T-helper 1 cell treated with Interleukin-12 subunit alpha and Interleukin-12 subunit beta and Interleukin-4 antibody, amounts not matched to agents 30 ng/mL and 1 ng/mL, for 36 hours (primary cell): ENCODE measurements at regions not wholly inside any gene's neighbourhood (a gene's known extent, or its start where the extent isn't known, plus 50 kb on each side); places are given as distances from the start of the nearest gene placed in this dataset.
"Not testable (repeated sequence)": the region's sequence is repeated elsewhere in the genome, so short reads cannot be mapped to it uniquely, and the experiment has no call there.

Experiments used
- intact Hi-C: fragments of 100-400 bp; cut with micrococcal nuclease; formaldehyde crosslinking; loops from one replicate; pipeline ENCODE4 v1.15.1; 2024

DNA sequence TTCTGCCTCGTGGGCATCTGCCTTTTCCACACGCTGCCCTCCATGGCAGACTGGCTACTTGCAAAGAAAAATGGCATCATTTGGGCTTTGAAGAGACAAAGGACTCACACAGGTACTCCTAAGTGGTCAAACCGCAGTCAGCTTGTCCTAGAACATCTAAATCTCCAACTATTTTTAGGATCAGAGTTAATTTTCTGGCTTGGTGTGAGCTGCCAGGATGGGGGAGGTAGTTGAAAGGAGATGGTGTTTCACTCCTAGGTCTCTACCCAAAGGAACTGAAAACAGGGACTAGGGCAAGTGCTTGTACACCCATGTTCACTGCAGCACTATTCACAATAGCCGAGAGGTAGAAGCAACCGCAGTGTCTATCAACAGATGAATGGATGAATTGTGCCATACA lies 107.9 kb upstream of the ATL2 start:
- intact Hi-C loops = no loop called here

DNA sequence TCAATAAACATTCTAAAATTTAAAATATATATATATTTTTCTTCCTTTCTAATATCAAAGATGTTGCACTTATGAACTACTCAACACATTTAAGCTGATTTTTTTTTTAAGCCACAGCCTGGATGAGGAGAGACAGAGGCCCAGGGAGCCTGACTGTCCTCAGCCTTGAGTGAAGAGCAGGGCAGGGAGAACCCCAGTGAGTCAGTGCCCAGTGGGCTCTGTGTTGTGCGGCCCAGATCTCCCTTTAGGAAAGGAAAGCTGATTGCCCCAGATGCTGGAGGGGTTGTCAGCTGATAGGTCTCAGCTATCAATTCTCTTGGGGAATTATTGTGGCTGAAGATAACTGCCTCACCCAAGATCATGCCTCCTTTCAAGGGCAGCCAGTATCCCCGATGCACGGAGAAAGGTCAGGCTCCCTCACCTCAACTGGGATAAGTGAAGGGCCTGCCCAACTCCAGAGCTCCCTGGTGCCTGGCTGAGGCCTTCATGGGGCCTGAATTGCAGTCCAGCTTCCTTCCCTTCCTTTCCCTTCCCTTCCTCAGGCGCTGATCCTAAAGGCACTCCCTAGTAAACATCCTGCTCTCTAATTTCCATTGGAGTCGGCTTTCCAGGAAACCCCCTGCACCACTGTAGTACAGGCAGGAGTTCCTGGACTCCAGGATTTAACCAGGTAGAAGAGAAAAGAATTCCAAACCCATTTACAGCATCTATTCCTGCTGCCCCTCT lies 106.9 kb upstream of the ATL2 start:
- intact Hi-C loops = no loop called here

DNA sequence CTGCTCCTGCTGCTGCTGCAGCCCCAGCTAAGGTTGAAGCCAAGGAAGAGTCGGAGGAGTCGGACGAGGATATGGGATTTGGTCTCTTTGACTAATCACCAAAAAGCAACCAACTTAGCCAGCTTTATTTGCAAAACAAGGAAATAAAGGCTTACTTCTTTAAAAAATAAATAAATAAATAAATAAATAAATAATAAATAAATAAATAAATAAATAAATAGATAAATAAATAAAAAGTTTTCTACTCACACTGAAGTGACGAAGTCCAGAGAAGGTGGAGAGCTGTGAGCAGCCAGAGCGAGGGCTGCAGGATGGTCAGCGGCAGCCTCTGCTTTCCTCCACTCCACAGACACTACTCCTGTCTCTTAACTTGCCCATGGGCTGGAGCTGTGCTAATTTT lies 105.6 kb upstream of the ATL2 start:
- intact Hi-C loops = not testable (repeated sequence)

DNA sequence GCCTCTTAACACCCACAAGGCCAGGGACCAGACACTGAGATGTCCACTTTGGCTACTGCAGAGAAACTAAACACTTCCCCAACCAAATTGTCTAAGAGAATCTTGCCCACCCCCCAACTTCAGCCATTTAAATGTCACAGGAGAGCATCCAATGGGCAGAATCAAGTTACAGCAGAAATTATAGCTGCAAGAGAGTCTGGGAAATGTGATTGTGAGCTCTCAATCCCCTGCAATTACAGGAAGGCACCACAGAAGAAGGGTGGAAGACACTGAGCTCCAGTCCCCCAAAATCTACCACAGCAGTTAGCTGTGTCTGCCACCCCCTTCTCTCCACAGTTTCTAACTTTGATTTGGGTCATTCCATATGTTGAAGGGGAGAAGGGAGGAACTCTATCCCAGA lies 103.5 kb upstream of the ATL2 start:
- intact Hi-C loops = no loop called here

DNA sequence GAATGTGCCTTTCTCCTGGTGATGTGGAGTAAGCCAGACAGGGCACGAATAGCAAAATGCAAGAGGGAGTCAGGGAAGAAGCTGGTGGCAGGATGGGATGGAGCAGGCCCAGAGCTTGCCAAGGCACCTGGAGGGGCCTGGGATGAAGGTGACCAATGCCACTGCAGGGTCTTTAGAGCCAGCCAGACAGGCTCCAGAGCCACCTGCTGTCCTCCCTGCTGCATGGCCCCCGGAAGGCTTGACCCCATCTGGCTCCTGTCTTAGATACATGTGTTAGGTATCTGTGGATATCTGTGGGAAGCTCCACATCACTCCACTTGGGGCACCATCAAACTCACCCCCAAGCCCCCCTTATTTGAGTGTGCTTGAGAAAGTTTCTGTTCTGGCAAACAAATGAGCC lies 99.9 kb upstream of the ATL2 start:
- intact Hi-C loops = no loop called here

DNA sequence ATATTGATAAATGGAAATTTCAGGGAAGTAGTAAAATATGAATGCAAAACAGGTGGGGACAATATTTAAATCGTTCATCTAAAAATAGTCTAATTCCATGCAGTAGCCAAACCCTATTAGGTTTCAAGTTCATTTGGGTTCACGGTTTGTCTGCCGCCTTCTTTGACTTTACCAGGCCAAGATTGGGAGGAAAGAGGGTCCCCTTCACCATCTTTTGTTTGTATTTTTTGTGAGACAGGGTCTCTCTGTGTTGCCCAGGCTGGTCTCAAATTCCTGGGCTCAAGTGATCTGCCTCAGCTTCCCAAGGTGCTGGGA lies 98.5 kb upstream of the ATL2 start:
- intact Hi-C loops = no loop called here

DNA sequence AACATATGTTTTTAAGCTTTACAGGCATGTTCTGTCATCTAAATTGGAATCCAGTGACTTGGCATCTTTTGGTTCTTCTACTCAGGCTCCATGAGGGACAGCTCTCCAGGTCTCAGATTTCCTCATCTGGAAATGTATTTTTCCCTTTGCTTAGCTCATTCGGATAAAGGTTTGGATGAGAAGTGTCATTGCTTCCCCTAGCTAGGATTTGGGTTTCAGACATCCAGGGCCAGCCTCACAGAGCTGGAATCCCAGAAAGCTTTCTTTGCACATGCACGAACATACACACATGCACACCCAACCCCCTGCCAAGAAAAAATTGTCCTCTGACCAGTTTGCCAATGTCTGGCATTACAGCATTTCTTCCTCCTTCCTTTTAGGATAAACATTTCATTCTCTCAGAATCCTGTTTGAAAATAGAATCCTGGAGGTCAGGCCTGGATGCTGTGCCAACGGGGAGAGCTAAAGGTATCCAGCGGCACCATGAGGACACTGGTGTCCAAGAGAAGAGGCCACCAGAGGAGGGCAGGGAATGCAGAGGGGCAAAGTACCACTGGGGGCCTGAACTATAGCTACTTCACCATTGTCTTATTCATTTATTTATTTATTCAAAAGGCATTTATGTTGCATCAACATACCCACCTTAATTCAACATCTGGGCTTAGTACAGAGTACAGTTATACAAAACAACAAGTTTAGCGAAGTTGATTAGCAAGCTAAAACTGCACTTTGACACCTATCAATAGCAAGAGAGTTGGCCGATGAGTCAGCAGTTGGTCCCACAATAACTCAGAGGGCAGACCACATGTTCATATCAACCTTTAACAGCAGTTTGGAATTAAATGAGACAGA lies 97.9 kb upstream of the ATL2 start:
- intact Hi-C loops = loop anchor here (1.0 kb wide), 1 partner anchor 98 kb away; the partner anchor contains the start of gene ATL2

DNA sequence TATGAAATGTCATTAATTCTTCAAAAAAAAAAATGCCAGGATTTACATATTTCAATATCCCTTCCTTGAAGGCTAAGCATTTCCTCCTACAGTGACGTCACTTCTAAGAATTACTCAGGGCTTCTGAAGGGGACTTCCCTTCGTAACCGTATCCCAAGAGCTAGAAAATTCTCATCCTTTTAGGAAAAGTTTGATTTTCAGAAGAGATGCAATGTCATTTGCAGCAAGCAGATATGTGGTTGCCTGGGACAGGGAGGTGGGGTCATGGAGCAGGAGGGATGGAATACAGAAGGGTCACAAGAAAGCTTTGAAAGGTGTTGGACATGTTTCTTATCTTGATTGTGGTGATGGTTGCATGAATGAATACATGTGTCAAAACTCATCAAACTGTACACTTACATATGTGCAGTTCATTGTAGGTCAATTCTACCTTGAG lies 97.0 kb upstream of the ATL2 start:
- intact Hi-C loops = loop anchor here (1.0 kb wide), 1 partner anchor 97 kb away; the partner anchor contains the start of gene ATL2

DNA sequence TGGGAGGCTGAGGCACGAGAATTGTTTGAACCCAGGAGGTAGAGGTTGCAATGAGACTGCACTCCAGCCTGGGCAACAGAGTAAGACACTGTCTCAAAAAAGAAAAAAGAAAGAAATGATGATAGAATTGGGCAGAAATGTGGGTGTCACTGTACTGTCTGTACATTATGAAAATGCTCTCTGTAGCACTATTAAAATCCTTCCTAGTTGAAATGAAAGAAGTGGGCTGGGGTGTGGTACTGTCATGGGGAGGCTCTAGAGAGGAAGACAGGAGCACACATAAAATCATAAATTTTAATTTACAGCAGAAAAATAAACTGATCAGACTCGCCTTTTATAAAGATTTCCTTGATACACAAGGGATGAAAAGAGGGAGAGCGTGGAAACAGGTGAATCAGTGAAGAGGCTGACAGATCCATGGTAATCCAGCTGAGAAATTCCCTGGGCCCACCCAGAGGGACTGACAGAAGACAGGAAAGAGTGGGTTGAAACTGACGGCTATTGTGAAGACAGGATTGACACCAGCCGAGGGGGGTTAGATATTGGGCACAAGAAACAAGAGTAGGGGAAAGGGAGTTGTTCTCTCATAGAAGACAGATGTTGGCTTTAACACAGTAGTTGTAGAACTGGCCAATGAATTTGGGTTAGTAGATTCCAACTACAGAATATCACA lies 96.4 kb upstream of the ATL2 start:
- intact Hi-C loops = loop anchor here (1.0 kb wide), 1 partner anchor 96 kb away; the partner anchor contains the start of gene ATL2

DNA sequence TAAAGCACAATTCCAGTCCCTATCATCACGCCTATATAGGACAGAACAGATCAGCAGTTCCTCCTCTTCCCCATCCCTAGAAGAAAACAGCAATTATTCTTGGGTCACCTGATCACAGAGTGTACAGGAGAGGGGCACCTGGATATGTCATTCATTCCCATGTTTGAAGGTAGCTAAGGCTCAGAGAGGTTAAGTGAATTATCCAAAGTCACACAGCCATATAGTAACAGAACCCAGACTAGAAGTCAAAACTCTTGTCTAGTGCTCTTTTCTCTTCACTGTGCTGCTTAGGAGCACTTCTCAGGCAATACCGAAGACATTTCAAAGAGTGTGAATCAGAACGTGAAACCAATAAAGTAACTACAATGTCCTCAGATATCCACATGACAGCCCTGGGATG lies 93.0 kb upstream of the ATL2 start:
- intact Hi-C loops = no loop called here

DNA sequence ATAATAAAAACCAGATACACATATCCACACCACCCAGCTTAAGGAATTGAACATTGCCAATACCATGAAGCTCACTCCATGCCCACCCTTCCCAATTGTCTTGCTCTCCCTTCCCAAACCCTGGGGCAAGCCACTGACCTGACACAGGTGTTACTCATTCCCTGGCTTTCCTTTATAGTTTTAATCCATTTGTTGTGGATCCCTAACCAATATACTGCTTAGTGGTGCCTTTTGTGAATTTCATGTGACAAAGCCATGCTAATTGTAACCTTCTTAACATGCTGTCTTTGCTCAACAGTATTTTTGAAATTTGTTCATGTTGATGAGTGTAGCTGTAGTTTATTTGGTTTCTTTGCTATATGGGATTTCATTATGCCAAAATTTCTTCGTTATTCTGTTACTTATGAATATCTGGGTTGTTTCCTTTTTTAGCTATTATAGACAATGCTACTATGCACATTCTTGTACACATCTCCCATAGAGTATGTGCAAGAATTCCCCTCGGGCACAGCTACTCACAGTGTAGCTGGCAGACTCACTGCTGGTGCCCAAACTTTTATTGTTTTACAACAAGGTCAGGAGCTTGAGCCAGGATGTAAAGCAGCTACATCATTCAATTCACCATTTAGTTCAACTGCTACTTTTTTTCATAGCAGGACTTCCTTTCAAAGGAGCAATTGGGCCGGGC lies 90.8 kb upstream of the ATL2 start:
- intact Hi-C loops = no loop called here

DNA sequence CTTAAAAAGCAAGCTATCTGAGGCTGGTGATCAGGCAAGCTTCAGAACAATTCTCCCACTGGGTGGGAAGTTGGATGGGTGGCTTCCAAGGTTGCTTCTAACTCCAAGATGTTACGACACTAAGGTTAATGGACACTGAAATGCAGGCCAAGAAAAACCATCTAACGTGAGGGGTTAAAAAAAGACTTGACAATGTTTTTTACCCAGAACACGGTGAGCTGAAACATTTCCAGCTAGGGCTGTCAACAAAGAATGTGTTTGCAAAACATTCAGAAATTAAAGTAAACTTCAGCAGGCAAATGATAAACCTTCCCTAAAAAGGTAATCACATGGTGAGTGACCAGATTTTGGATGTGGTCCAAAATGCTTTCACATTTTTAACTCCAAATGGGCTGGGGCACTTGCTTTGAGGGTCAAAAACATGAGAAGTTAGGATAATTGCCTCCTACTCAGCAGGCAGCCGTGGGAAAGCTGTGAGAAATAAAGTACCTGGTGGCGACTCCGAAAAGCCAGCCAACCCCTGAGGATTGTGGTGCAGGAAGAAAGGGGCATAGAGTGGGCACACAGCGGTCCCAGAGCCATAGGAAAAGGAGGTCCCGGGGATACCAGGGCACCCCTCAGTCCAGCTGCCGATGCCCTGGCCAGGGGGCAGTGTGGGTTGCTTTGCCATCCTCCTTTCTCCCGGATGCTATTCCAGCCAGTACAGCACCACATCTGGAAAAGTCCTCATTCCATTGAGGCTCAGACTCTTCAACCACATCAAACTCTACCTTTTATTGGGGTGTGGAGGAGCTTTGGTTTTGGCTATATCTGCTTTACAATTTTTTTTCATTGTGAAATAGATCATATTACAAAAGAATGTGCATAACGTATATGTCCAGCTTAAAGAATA lies 90.0 kb upstream of the ATL2 start:
- intact Hi-C loops = no loop called here

DNA sequence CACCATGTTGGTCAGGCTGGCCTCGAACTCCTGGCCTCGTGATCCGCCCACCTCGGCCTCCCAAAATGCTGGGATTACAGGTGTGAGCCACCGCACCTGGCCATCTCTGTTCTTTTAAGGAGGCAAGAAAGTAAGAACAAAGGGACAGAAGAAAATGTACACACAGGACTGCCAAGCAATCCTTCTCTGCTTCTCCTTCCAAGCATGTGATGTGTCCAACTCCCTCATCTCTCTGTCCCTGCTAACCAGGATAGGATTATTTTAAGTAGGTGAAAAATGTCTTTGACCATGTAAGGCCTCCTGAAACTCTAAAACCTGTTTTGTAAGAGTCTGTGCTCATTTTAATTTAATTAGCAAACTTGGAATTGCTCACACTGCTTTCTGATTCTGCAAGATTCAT lies 89.3 kb upstream of the ATL2 start:
- intact Hi-C loops = no loop called here

DNA sequence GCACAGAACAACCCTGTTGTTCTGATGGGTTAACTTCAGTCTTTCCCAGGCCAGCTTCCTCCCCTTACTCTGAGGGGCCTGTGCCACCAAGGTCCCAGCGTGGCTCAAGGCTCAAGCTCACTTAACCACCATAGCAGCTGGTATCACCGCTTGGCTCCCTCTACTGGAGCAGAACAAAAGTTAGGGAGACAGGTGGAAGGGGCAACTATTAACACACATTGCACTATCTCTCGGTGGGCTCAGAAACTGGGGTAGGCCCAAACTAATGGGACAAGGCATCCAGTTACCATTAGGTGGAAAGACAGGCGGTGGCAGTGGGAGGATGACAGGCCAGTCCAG lies 88.7 kb upstream of the ATL2 start:
- intact Hi-C loops = loop anchor here (1.0 to 2.0 kb wide), 2 partner anchors 89 to 150 kb away; partner anchors contain the start of gene ATL2

DNA sequence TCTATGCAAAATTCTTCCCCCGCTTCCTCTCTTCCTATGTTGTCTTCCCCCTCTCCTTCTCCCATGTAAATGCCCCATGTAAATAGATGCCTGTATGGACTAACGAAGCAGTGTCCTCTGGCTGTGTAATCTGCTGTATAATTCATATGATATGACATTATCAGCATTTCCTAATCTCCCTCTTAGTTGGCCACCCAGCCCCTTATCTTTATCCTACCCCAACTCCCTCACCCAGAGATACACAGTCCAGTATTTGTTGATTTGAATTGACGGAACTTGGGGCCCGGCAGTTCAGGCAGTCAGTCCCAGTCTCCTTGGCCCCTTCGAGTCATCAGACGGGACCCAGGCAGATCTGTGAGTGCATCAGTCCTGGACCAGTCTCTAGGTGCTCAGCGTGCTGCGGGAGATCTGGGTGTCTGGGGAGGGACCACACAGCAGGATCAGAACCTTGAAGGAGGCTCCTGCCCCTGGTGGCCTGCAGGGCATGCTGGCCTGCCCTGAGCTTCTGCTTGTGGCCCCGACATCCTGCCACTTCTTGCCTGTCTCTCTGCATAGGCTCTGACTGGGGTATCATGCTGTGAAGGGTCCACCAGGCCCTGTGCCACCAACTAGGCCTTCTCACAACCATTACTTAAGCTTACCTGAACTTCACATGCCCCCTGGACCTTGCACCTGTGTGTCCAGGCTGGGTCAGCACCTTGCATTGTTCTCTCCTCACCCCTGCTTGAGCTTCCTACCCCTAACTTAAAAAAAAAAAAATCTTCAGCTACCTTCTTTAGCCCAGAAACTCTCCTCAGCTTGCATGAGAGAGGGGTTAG lies 88.1 kb upstream of the ATL2 start:
- intact Hi-C loops = loop anchor here (1.0 to 2.0 kb wide), 2 partner anchors 88 to 150 kb away; partner anchors contain the start of gene ATL2

DNA sequence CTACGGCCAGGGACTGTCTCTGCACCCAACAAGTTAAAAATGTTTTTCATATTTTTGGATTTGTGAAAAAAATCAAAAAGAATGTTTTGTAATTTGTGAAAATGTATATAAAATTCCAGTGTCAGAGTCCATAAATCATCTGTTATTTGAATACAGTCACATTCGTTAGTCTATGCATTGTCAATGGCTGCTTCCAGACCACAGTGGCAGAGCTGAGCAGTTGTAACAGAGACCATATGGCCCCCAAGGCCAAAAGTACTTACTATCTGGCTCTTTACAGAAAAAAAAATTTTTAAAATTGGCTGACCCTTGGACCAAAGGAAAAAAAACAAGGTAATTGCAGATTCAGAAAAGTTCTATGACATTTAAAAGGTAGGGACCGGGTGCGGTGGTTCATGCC lies 86.7 kb upstream of the ATL2 start:
- intact Hi-C loops = loop anchor here (2.0 kb wide), 1 partner anchor 87 kb away; the partner anchor contains the start of gene ATL2

DNA sequence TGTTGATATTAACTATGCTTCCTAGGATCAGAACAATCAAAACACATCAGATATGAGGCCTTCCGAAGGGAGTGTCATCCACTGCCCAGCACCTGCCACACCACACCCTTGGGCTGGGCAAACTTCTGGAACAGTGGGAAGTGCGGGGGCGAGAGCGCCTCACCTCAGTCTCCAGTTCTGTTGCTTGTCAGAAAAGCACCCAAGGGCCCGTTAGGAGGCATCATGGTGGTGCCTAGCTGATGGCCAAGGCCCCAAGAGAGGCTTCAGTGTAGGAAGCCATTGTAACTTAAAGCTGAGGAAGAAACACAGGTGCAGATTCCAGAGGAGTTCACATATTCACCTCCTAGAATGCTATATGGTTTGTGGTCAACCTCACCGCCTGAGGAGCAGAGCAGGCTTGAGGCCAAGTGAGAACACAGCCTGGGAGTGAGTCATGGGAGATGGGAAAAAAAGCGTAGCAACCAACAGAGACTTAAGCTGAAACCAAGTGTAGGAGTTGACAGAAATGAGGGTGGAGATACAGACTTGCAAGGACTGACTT lies 85.1 kb upstream of the ATL2 start:
- intact Hi-C loops = no loop called here

DNA sequence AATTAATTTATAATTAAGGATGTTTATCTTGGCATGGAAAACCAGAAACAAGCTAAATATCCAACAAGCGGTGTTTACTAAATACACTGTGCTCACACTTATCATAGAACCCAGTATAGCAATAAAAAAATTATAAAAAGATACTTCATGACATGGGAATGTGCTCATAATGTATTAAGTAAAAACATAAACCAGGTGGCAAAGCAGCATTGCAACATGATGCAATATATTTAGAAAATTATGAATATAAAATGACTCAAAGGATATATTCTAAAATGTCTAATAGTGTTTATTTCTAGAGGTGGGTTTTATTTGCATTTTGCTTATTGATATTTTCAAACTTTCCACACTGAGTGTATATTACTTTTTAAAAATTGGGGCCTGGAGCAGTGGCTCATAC lies 84.4 kb upstream of the ATL2 start:
- intact Hi-C loops = no loop called here

DNA sequence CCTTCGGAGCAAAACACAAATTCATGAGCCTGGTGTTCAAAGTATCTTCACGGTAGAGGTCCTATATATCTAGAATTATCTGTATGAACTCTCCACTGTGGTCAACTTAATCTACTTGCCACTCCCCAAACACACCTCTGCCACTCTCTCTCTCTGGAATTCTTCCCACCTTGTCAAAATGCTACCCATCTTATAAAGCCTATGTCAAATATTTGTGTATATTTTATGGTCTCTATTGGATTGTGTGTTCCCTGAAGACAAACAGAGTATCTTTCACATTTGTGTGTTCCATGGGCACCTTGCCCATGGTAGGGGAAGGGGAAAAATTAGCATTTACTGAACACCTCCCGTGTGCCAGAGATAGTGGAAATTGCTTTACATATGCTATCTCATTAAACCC lies 83.2 kb upstream of the ATL2 start:
- intact Hi-C loops = no loop called here
